OCI-LY3 (cell line): ENCODE measurements at regions not wholly inside any gene's neighbourhood (a gene's known extent, or its start where the extent isn't known, plus 50 kb on each side); places are given as distances from the start of the nearest gene placed in this dataset.

ENCODE experiments used
- H2AFZ ChIP-seq: fragments of 200-600, 300-600 bp; shearing (Covaris generic); 2 replicates; pipeline ENCODE4 v1.6.0; 2014; ENCODE audit warnings: antibody characterized with exemption, low read depth, low read length
- H3K27ac ChIP-seq: fragments of 200-600, 300-600 bp; sonication (generic); 2 replicates; pipeline ENCODE4 v1.5.1; 2014; ENCODE audit warnings: mild to moderate bottlenecking, low read length, moderate library complexity, mixed read lengths
- H3K27me3 ChIP-seq: fragments of 200-600, 300-600 bp; sonication (generic); 2 replicates; pipeline ENCODE4 v1.6.1; 2014; ENCODE audit warnings: low read depth, low read length, mixed read lengths
- H3K36me3 ChIP-seq: fragments of 200-600, 300-600 bp; sonication (generic); replicated peaks from 2 replicates; pipeline ENCODE3; 2014; ENCODE audit warnings: low read depth, low read length, mixed read lengths
- H3K4me1 ChIP-seq: fragments of 300-600, 200-600 bp; sonication (generic); 2 replicates; pipeline ENCODE4 v1.6.1; 2014; ENCODE audit warnings: low read length, mixed read lengths
- H3K4me2 ChIP-seq: fragments of 200-600, 300-600 bp; sonication (generic); 2 replicates; pipeline ENCODE4 v1.6.1; 2014; ENCODE audit warnings: low read length, mixed read lengths
- H3K4me3 ChIP-seq: fragments of 300-600, 200-600 bp; sonication (generic); 2 replicates; pipeline ENCODE4 v1.5.1; 2014; ENCODE audit warnings: antibody characterized with exemption, mild to moderate bottlenecking, low read length, moderate library complexity
- H3K79me2 ChIP-seq: fragments of 300-600, 200-600 bp; shearing (Covaris generic); 2 replicates; pipeline ENCODE4 v1.6.1; 2014; ENCODE audit warnings: mild to moderate bottlenecking, low read length, mixed read lengths
- H3K9ac ChIP-seq: fragments of 300-600, 200-600 bp; shearing (Covaris generic); 2 replicates; pipeline ENCODE4 v1.6.0; 2014; ENCODE audit warnings: mild to moderate bottlenecking, low read length, moderate library complexity
- H3K9me3 ChIP-seq: fragments of 200-600, 300-600 bp; shearing (Covaris generic); 2 replicates; pipeline ENCODE4 v1.6.1; 2014; ENCODE audit warnings: low read length, mixed read lengths; ENCODE audit not compliant: insufficient read depth
- H4K20me1 ChIP-seq: fragments of 200-600, 300-600 bp; sonication (generic); 2 replicates; pipeline ENCODE4 v1.6.1; 2016; ENCODE audit warnings: low read length, mixed read lengths; ENCODE audit not compliant: insufficient read depth
- EZH2phosphoT487 ChIP-seq: fragments of 200-600 bp; shearing (Covaris generic); IDR thresholded peaks from 2 replicates; pipeline ENCODE4 v1.6.1; 2018; ENCODE audit warnings: antibody characterized with exemption, mixed run types, low read depth
- TF ChIP-seq, protein P1 (sequence below): fragments of 200-600, 300-600 bp; sonication (generic); IDR thresholded peaks from 2 replicates; pipeline ENCODE4 v1.5.1; 2014; ENCODE audit warnings: antibody characterized with exemption, low read length, low read depth

DNA sequence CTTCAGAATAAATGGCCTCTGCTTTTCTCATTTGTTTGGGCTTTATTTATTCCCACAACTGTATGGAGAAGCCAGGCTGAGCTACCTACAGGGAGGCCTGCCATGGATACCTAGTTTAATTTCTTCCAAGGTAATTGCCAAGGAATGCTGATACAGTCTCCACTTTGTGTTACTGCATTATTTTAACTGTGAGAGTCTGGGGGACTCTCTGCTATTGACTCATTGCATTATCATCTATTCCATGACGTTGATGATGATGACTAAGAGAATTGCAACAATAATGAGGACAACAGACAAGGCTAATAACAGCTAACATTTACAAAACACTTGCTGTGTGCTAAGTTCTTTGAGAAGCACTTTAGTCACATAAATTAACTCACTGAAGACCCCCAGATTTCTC, 88.3 kb upstream of the COL21A1 start:
- no peaks in the 10 kb centered on the region for H4K20me1 ChIP-seq
- H3K4me1 ChIP-seq = peaks cover 5% of the 10 kb centered on the region; the same call in 1 of the 2 replicates
- no peak overlapping the region for H3K9ac ChIP-seq
- H3K27me3 ChIP-seq = no peaks in the 10 kb centered on the region
- TF ChIP-seq, protein P1, sequence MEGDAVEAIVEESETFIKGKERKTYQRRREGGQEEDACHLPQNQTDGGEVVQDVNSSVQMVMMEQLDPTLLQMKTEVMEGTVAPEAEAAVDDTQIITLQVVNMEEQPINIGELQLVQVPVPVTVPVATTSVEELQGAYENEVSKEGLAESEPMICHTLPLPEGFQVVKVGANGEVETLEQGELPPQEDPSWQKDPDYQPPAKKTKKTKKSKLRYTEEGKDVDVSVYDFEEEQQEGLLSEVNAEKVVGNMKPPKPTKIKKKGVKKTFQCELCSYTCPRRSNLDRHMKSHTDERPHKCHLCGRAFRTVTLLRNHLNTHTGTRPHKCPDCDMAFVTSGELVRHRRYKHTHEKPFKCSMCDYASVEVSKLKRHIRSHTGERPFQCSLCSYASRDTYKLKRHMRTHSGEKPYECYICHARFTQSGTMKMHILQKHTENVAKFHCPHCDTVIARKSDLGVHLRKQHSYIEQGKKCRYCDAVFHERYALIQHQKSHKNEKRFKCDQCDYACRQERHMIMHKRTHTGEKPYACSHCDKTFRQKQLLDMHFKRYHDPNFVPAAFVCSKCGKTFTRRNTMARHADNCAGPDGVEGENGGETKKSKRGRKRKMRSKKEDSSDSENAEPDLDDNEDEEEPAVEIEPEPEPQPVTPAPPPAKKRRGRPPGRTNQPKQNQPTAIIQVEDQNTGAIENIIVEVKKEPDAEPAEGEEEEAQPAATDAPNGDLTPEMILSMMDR = no peak
- TF ChIP-seq EZH2phosphoT487 = no peak
- no peaks in the 10 kb centered on the region for H3K79me2 ChIP-seq
- no peak overlapping the region for H3K4me3 ChIP-seq
- H3K9me3 ChIP-seq = no peaks in the 10 kb centered on the region
- H3K27ac ChIP-seq = no peak overlapping the region
- H2AFZ ChIP-seq = no peak overlapping the region
- no peaks in the 10 kb centered on the region for H3K36me3 ChIP-seq
- H3K4me2 ChIP-seq = no peak overlapping the region

DNA sequence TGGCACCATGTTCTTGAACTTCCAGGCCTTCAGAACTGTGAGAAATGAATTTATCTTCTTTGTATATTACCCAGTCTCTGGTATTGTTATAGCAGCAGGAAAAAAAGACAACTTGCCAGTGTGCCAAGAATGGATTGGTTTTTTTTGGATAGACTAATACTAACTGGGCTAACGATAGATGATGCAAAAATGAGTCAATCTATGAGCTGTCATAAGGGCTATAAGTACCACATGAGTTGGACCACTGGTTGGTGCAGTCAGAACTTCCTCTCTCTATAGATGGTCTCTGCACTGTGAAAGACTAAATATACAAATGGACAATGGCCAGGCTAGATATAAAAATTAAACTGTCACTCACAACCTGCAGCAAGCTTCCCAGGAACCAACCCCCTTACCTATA, 87.6 kb upstream of the COL21A1 start:
- no peak overlapping the region for H3K4me2 ChIP-seq
- TF ChIP-seq, protein P1 = no peak
- TF ChIP-seq EZH2phosphoT487 = no peak

DNA sequence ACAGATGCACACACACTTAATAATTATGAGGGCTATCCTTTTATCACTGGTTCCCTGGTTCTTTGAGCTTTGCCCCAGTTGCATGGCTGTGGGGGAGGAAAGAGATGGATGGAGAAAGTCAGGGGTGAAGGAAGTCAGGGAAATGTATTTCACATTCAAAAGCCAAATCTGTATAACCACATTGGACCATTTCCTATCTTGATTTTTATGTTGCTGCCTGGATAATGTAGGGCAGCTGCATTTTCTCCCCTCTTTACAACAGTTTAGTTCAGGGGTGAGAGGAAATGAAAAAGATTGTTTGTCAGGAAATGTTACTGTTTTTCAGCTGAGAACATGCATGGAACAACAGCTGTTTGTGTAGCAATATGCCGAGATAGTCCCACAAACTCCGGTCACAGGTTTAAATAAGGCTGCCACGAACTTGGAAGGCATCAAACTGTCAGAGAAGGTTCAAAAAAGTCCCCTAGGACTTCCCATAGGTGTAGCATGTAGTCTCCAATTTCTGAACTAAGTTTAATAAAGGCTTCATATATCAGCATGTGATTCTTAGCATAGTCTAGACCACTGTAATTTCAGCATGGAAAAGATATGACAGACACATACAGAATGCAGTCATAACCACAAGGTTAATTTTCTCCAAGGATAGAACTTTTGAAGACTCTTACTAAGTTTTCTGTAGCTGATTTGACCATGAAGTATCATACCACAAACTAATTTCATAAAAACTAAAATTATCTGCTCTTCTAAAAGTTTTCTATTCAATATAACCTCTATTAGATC, 82.1 kb upstream of the COL21A1 start:
- Histone ChIP-seq H3K79me2 (no peaks in the 10 kb centered on the region), H3K36me3 (no peaks in the 10 kb centered on the region), H3K4me3 (no peak overlapping the region), H3K27me3 (no peaks in the 10 kb centered on the region), H3K9ac (no peak overlapping the region), H3K27ac (no peak overlapping the region), H4K20me1 (no peaks in the 10 kb centered on the region), H3K4me2 (peak overlapping the region; percentile 14), H3K4me1 (peaks cover 5% of the 10 kb centered on the region; the same call in 1 of the 2 replicates), H3K9me3 (no peaks in the 10 kb centered on the region), H2AFZ (no peak overlapping the region)
- TF ChIP-seq EZH2phosphoT487 = no peak
- TF ChIP-seq, protein P1 = no peak

More for the DNA sequence above, 87.6 kb upstream of the COL21A1 start:
- H3K9me3 ChIP-seq = no peaks in the 10 kb centered on the region
- H3K4me3 ChIP-seq = no peak overlapping the region
- H3K4me1 ChIP-seq = peaks cover 5% of the 10 kb centered on the region; the same call in 1 of the 2 replicates
- H3K36me3 ChIP-seq = no peaks in the 10 kb centered on the region
- H2AFZ ChIP-seq = no peak overlapping the region
- no peaks in the 10 kb centered on the region for H4K20me1 ChIP-seq
- no peaks in the 10 kb centered on the region for H3K79me2 ChIP-seq
- no peaks in the 10 kb centered on the region for H3K27me3 ChIP-seq
- H3K27ac ChIP-seq = no peak overlapping the region
- H3K9ac ChIP-seq = no peak overlapping the region

DNA sequence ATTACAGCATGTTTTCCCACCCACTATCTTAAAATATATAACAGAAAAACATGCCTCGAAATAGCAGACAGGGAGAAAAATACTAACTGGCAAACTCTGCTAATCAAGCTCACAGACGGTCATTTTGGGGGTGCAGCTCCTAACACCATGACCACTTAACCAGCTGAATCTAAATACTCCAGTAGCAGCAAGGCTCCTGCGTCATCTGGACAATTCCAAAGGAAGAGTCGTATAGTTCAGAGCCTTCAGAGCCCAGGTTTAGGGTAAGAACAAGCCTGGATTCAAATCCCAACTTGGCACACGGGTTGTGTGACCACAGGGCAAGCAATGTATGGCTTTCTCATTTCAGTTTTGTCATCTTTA, 81.3 kb upstream of the COL21A1 start:
- H3K9ac ChIP-seq = no peak overlapping the region

More for the DNA sequence above, 81.3 kb upstream of the COL21A1 start:
- H3K4me1 ChIP-seq = peaks cover 3% of the 10 kb centered on the region; the same call in 1 of the 2 replicates
- no peak overlapping the region for H2AFZ ChIP-seq
- TF ChIP-seq, protein P1 = no peak
- no peak for TF ChIP-seq EZH2phosphoT487
- H4K20me1 ChIP-seq = no peaks in the 10 kb centered on the region
- H3K79me2 ChIP-seq = no peaks in the 10 kb centered on the region
- no peak overlapping the region for H3K27ac ChIP-seq
- no peaks in the 10 kb centered on the region for H3K9me3 ChIP-seq
- no peaks in the 10 kb centered on the region for H3K27me3 ChIP-seq
- H3K4me2 ChIP-seq = no peak overlapping the region
- H3K4me3 ChIP-seq = no peak overlapping the region
- no peaks in the 10 kb centered on the region for H3K36me3 ChIP-seq
